HS-27A (cell line): ENCODE measurements at regions not wholly inside any gene's neighbourhood (a gene's known extent, or its start where the extent isn't known, plus 50 kb on each side); places are given as distances from the start of the nearest gene placed in this dataset.
"Not testable (repeated sequence)": the region's sequence is repeated elsewhere in the genome, so short reads cannot be mapped to it uniquely, and the experiment has no call there.

ENCODE experiments used
- DNase-seq: peaks from one replicate; pipeline ENCODE4 v3.0.0-alpha.2; 2012; ENCODE audit warnings: low read depth, missing footprints

- DNase-seq: no peak
Measured at GRCh38 chr4:148542922-148543623, 100.9 kb upstream of the NR3C2 start.

- no peak for DNase-seq
Measured at GRCh38 chr4:148540622-148541326, 98.6 kb upstream of the NR3C2 start.

- no peak for DNase-seq
Measured at GRCh38 chr4:148539387-148539786, 97.2 kb upstream of the NR3C2 start.

GRCh38 chr4:148533851-148534250, 91.6 kb upstream of the NR3C2 start:
- not testable (repeated sequence) for DNase-seq

- DNase-seq: no peak
Measured at GRCh38 chr4:148530114-148530513, 87.9 kb upstream of the NR3C2 start.

GRCh38 chr4:148527571-148527970, 85.4 kb upstream of the NR3C2 start:
- DNase-seq: no peak

- DNase-seq: no peak
Measured at GRCh38 chr4:148522995-148523394, 80.8 kb upstream of the NR3C2 start.

GRCh38 chr4:148515248-148515647, 73.0 kb upstream of the NR3C2 start:
- DNase-seq: peak; percentile 76

- no peak for DNase-seq
Measured at GRCh38 chr4:148514581-148514980, 72.4 kb upstream of the NR3C2 start.

GRCh38 chr4:148514041-148514440, 71.8 kb upstream of the NR3C2 start:
- DNase-seq: peak; percentile 35

- DNase-seq: no peak
Measured at GRCh38 chr4:148510211-148510610, 68.0 kb upstream of the NR3C2 start.

GRCh38 chr4:148503681-148504080, 61.5 kb upstream of the NR3C2 start:
- DNase-seq: no peak

GRCh38 chr4:148497258-148497657, 55.0 kb upstream of the NR3C2 start:
- DNase-seq: no peak

GRCh38 chr4:148495463-148495862, 53.2 kb upstream of the NR3C2 start:
- no peak for DNase-seq
